OCI-LY1 (cell line): ENCODE measurements at regions not wholly inside any gene's neighbourhood (a gene's known extent, or its start where the extent isn't known, plus 50 kb on each side); places are given as distances from the start of the nearest gene placed in this dataset.

ENCODE experiments used
- EZH2 ChIP-seq: fragments of 200-600 bp; sonication (generic), shearing (Covaris generic); IDR thresholded peaks from 2 replicates; pipeline ENCODE4 v1.8.0; 2017; ENCODE audit warnings: borderline replicate concordance, mixed run types, mild to moderate bottlenecking, antibody characterized with exemption, low read length, moderate library complexity, mixed read lengths
- TF ChIP-seq, protein P1 (sequence below): fragments of 200-600 bp; sonication (generic), shearing (Covaris generic); IDR thresholded peaks from 2 replicates; pipeline ENCODE4 v1.5.1; 2017; ENCODE audit warnings: mild to moderate bottlenecking, antibody characterized with exemption, low read length, moderate library complexity, mixed read lengths

DNA sequence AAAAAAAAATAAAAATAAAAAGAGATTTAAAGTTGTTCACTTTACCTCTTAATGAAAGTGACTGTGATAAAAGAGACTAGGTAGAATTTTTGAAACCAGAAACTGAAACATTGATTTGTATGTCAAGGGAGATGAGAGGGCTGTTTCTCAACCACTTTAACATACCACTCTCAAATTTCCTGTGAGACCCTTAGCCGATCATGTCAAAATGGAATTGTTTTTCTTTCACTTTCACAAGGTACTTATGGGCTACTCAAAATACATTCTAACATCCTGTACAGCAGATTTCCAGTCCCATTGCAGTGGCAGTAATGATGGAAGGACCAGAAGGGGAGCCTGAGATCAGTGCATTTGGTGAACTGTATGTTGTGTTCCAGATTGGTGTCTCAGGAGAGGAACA lies 261.2 kb downstream of the PPP1R3A start:
- TF ChIP-seq, protein P1, sequence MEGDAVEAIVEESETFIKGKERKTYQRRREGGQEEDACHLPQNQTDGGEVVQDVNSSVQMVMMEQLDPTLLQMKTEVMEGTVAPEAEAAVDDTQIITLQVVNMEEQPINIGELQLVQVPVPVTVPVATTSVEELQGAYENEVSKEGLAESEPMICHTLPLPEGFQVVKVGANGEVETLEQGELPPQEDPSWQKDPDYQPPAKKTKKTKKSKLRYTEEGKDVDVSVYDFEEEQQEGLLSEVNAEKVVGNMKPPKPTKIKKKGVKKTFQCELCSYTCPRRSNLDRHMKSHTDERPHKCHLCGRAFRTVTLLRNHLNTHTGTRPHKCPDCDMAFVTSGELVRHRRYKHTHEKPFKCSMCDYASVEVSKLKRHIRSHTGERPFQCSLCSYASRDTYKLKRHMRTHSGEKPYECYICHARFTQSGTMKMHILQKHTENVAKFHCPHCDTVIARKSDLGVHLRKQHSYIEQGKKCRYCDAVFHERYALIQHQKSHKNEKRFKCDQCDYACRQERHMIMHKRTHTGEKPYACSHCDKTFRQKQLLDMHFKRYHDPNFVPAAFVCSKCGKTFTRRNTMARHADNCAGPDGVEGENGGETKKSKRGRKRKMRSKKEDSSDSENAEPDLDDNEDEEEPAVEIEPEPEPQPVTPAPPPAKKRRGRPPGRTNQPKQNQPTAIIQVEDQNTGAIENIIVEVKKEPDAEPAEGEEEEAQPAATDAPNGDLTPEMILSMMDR: no peak
- TF ChIP-seq EZH2: no peak
